Sigmoid colon (tissue), 6 donors: ENCODE measurements at regions not wholly inside any gene's neighbourhood (a gene's known extent, or its start where the extent isn't known, plus 50 kb on each side); places are given as distances from the start of the nearest gene placed in this dataset.
"Not testable (repeated sequence)": the region's sequence is repeated elsewhere in the genome, so short reads cannot be mapped to it uniquely, and the experiment has no call there.

Experiments
- DNase-seq: peaks from one replicate; pipeline ENCODE4 v3.0.0-alpha.2; 2019
- H3K27ac ChIP-seq, 4 donors: fragments of 200-600 bp; sonication (generic); one replicate each; pipeline ENCODE4 v1.5.1; 2016 to 2019; ENCODE audit warnings: mild to moderate bottlenecking in 1 of 4
- H3K27me3 ChIP-seq, 3 donors: fragments of 200-600 bp; sonication (generic); one replicate each; pipeline ENCODE4 v1.5.1; 2019; ENCODE audit warnings: mild to moderate bottlenecking in 1 of 3
- H3K36me3 ChIP-seq, 4 donors: fragments of 200-600 bp; sonication (generic); one replicate each; pipeline ENCODE4 v1.5.1; 2016 to 2019
- H3K4me1 ChIP-seq, 4 donors: fragments of 200-600 bp; sonication (generic); one replicate each; pipeline ENCODE4 v1.5.1; 2017 to 2019
- H3K4me3 ChIP-seq, 4 donors: fragments of 200-600 bp; sonication (generic); one replicate each; pipeline ENCODE4 v1.5.1; 2017 to 2019; ENCODE audit warnings: mild to moderate bottlenecking in 2 of 4, moderate library complexity in 1 of 4
- H3K9me3 ChIP-seq, 4 donors: fragments of 200-600 bp in 3 of 4; sonication (generic) in 3 of 4; one replicate each; pipeline versions ENCODE4 v1.5.1 to v1.6.1; 2013 to 2019
- WGBS, 2 donors: extraction: QIAGEN DNeasy Blood & Tissue Kit; methylation state at CpG; one replicate each; pipeline ENCODE4 v1.1.7; 2013; 5-methylcytosine and 5-hydroxymethylcytosine counted together
- intact Hi-C: fragments of 100-400 bp; cut with DNase I; formaldehyde crosslinking; loops from one replicate; pipeline ENCODE4 v1.15.1; 2023
- donor health status: healthy with polysubstance abuse.
- donor health status: healthy.

DNA sequence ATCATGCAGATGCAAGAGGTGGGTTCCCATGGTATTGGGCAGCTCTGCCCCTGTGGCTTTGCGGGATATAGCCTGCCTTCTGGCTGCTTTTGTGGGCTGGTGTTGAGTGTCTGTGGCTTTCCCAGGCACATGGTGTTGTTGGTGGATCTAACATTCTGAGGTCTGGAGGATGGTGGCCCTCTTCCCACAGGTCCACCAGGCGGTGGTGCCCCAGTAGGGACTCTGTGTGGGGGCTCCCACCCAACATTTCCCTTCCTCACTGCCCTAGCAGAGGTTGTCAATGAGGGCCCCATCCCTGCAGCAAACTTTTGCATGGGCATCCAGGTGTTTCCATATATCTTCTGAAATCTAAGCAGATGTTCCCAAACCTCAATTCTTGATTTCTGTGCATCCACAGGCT, 420.5 kb upstream of the TPTE start:
- H3K27ac ChIP-seq, H3K9me3 ChIP-seq, H3K36me3 ChIP-seq, H3K4me1 ChIP-seq, H3K4me3 ChIP-seq, intact Hi-C loops, H3K27me3 ChIP-seq, DNase-seq: not testable (repeated sequence)
- 41 to 56% methylated on average over 1 of the region's 2 CpGs for WGBS, 2 donors

DNA sequence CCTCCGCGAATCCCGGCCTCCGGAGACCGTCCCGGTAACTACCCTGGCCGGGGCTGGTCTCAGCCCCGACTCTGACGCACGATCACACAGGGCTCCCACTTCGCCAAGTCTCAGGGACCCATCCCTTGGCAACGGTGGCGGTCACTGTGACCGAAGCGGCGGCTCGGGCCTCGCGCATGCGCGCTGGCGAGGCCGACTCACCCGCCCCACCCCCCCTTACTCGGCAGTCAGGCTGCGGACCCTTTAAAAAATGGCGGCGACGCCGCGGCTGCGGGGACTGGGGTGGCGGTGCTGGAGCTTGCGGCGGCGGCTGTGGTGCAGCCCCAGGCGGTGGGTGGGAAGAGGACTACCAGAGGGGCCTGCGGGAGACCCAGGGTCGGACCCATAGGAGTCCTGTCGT, 402.0 kb upstream of the TPTE start:
- H3K27ac ChIP-seq, H3K4me1 ChIP-seq, H3K9me3 ChIP-seq, H3K36me3 ChIP-seq, intact Hi-C loops, H3K4me3 ChIP-seq, H3K27me3 ChIP-seq: not testable (repeated sequence)
- WGBS, 2 donors, result 78 to 90% methylated on average over 39 to 40 of the region's 40 CpGs
- peak; percentile 34 for DNase-seq

- H3K27me3 ChIP-seq, H3K36me3 ChIP-seq, intact Hi-C loops, H3K4me1 ChIP-seq, H3K4me3 ChIP-seq, H3K9me3 ChIP-seq, H3K27ac ChIP-seq: not testable (repeated sequence)
- DNase-seq, result peak; percentile 54
- 82 to 92% methylated on average over 52 to 54 of the region's 58 CpGs for WGBS, 2 donors
These were observed 401.4 kb upstream of the TPTE start for GRCh38 chr21:10119746-10120535.

- DNase-seq, H3K27ac ChIP-seq, H3K36me3 ChIP-seq, H3K4me3 ChIP-seq, H3K4me1 ChIP-seq, intact Hi-C loops, H3K9me3 ChIP-seq, H3K27me3 ChIP-seq: not testable (repeated sequence)
- 74 to 88% methylated on average over 12 of the region's 22 CpGs for WGBS, 2 donors
These were observed 400.8 kb upstream of the TPTE start for GRCh38 chr21:10120536-10120934.

DNA sequence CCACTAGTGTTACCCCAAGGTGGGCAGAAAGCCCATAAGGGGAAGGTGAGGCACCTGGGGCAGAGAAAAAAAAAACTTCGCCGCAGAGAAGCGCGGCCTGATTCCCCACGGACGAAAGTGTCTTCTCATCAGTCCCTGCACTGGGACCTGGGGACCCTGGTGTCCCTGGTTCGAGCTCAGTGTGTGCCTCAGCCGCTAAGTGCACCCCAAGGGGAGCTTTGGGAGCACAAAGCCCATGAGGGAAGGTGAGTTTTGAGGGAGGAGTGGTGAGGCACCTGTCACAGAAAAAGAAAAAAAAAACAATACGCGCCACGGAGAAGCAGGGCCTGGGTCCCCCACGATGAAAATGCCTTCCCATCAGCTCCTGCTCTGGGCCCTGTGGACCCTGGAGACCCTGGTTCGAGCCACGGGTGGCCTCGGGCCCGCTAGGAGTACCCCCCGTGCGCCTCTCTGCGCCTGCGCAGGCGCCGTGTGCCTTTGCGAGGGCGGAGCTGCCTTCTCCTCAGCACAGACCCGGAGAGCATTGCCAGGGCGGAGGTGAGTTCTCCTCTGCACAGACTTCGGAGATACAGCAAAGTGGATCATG, 400.3 kb upstream of the TPTE start:
- H3K27me3 ChIP-seq, H3K27ac ChIP-seq, H3K4me3 ChIP-seq, intact Hi-C loops, DNase-seq, H3K9me3 ChIP-seq, H3K4me1 ChIP-seq, H3K36me3 ChIP-seq: not testable (repeated sequence)
- 80 to 86% methylated on average over 24 of the region's 27 CpGs for WGBS, 2 donors

GRCh38 chr21:10121816-10122455, 399.4 kb upstream of the TPTE start:
- intact Hi-C loops, H3K27ac ChIP-seq, H3K4me1 ChIP-seq, H3K27me3 ChIP-seq, H3K36me3 ChIP-seq, DNase-seq, H3K9me3 ChIP-seq, H3K4me3 ChIP-seq: not testable (repeated sequence)
- 70 to 88% methylated on average over 30 to 31 of the region's 33 CpGs for WGBS, 2 donors

- H3K27ac ChIP-seq, H3K27me3 ChIP-seq, intact Hi-C loops, H3K4me1 ChIP-seq, H3K9me3 ChIP-seq, H3K36me3 ChIP-seq, H3K4me3 ChIP-seq: not testable (repeated sequence)
- DNase-seq, result peak; percentile 66
- WGBS, 2 donors, result 61 to 74% methylated on average over 33 to 34 of the region's 39 CpGs
These were observed 398.4 kb upstream of the TPTE start for GRCh38 chr21:10122801-10123507.

- H3K27me3 ChIP-seq, DNase-seq, H3K27ac ChIP-seq, H3K4me1 ChIP-seq, H3K4me3 ChIP-seq, H3K9me3 ChIP-seq, intact Hi-C loops, H3K36me3 ChIP-seq: not testable (repeated sequence)
- WGBS, 2 donors, result 69 to 87% methylated on average over 19 of the region's 19 CpGs
These were observed 397.9 kb upstream of the TPTE start for GRCh38 chr21:10123508-10123885.

- H3K9me3 ChIP-seq, H3K4me1 ChIP-seq, H3K36me3 ChIP-seq, H3K4me3 ChIP-seq, DNase-seq, H3K27ac ChIP-seq, H3K27me3 ChIP-seq, intact Hi-C loops: not testable (repeated sequence)
- 74 to 76% methylated on average over 17 of the region's 17 CpGs for WGBS, 2 donors
These were observed 395.8 kb upstream of the TPTE start for GRCh38 chr21:10125616-10126015.

DNA sequence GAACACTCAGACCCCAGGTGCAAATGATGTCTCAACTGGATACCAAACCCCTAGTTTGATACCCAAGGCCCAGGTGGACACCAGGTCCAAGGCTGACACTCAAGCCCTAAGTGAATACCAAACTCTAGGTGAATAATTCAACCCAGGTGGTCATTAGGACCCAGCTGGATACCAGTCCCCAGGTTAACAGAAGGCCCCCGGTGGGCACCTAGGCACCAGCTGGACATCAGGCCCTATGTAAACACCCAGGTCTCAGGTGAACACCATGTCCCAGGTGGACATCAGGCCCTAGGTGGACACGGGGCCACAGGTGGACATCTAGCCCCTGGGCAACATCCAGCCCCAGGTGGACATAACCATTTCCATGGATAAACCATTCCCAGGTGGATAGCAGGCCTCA, 387.3 kb upstream of the TPTE start:
- H3K27ac ChIP-seq, H3K9me3 ChIP-seq, H3K4me3 ChIP-seq, H3K36me3 ChIP-seq, H3K4me1 ChIP-seq, H3K27me3 ChIP-seq, intact Hi-C loops: not testable (repeated sequence)
- DNase-seq, result peak; percentile 36
- 88 to 91% methylated on average over 1 of the region's 2 CpGs for WGBS, 2 donors

- H3K27me3 ChIP-seq, H3K4me3 ChIP-seq, H3K9me3 ChIP-seq, intact Hi-C loops, H3K36me3 ChIP-seq, H3K27ac ChIP-seq, H3K4me1 ChIP-seq: not testable (repeated sequence)
- 79 to 81% methylated on average over 3 of the region's 4 CpGs for WGBS, 2 donors
- peak; percentile 52 for DNase-seq
These were observed 385.5 kb upstream of the TPTE start for GRCh38 chr21:10135879-10136278.

GRCh38 chr21:10154178-10154577, 367.2 kb upstream of the TPTE start:
- H3K27me3 ChIP-seq, H3K9me3 ChIP-seq, intact Hi-C loops, H3K36me3 ChIP-seq, DNase-seq, H3K4me3 ChIP-seq, H3K27ac ChIP-seq, H3K4me1 ChIP-seq: not testable (repeated sequence)
- 79 to 95% methylated on average over 3 of the region's 3 CpGs for WGBS, 2 donors
